ENCODE measurements at regions not wholly inside any gene's neighbourhood (a gene's known extent, or its start where the extent isn't known, plus 50 kb on each side); places are given as distances from the start of the nearest gene placed in this dataset.
A peak's percentile ranks its signal among the peaks of the same experiment; 100 is the strongest.

DNA sequence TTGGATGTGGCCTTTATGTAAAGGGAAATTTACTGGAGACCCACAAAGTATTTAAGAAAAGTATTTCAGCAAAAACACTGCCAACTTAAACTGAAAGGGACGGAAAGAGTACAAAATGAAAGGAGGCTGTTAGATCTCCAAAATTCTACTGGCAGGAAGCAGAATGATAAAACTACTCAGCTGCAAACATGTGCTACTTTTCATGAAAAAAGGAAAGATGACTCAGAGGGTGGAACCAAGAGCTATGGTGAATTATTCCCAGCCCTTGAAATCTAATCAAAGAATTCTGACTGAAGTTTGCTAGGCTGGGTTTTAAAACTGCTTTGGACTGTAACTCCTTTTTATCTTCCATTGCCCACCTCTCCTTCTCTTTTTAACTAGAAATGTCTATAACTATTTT lies 58.6 kb upstream of the ZBED3 start:
- no peak for DNase-seq (ENCODE audit: low spot score)
- in situ Hi-C loops (cut with MboI; ENCODE audit: low pct_unique_long_range_greater_than_20kb, low sequenced_read_pairs, unreplicated experiment) = no loop called here
- TF ChIP-seq, protein P1, sequence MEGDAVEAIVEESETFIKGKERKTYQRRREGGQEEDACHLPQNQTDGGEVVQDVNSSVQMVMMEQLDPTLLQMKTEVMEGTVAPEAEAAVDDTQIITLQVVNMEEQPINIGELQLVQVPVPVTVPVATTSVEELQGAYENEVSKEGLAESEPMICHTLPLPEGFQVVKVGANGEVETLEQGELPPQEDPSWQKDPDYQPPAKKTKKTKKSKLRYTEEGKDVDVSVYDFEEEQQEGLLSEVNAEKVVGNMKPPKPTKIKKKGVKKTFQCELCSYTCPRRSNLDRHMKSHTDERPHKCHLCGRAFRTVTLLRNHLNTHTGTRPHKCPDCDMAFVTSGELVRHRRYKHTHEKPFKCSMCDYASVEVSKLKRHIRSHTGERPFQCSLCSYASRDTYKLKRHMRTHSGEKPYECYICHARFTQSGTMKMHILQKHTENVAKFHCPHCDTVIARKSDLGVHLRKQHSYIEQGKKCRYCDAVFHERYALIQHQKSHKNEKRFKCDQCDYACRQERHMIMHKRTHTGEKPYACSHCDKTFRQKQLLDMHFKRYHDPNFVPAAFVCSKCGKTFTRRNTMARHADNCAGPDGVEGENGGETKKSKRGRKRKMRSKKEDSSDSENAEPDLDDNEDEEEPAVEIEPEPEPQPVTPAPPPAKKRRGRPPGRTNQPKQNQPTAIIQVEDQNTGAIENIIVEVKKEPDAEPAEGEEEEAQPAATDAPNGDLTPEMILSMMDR (IDR thresholded peaks at IDR 0.05; ENCODE audit: extremely low read depth, insufficient read depth, missing control alignments) = no peak

DNA sequence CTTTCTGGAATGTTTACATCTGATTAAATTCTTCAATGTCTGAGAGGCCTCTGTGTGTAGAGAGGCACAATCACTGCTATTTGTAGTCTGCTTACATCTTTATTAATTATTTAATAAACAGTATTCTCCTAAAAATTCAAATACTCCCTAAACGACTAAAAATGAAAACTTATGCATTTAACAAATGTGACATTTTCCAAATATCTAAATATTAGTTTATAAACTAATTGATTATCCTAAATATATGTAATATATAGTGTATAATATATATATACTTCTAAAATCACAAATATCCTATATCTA lies 57.7 kb upstream of the ZBED3 start:
- TF ChIP-seq, protein P1 (IDR thresholded peaks at IDR 0.05; ENCODE audit: extremely low read depth, insufficient read depth, missing control alignments) = no peak
- DNase-seq (ENCODE audit: low spot score) = no peak
- in situ Hi-C loops (cut with MboI; ENCODE audit: low pct_unique_long_range_greater_than_20kb, low sequenced_read_pairs, unreplicated experiment) = no loop called here

DNA sequence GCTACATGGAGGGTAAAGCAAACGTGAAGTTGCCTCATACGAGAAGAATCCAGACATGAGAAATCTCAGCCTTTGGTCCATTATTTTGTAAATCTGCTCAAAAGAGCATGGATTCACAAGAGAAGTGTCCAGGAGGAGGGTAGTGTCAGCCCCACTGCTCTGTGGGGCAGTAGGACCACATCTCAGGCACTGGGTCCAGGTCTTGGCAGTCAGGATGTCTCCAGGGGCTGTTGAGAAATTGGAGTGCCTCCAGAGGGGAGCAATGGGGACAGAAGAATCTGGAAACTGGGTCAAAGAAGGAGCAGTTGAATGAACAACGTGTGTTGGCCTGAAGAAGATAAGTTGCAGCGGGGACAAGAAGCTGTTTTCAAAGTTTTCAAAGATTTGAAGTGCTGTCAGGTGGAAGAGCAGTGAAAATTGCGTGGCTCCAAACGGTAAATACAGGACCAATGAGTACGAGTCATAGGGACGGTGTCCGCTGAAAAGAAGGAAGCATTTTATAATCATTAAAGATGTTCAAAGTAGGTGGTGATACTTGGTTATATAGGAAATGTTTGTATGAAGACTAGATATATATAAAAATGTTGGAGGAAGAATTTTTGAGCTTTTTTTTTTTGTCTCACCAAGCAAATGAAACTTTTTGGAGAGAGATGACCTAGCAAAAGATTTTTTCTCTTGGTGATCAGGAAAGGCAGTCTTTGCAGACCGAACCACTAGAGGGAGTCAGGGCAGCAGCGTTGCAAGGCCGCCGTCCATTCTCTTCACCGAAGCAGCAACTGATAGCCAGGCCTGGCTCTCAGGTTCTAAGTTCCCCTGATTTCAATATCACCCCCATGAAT lies 57.1 kb upstream of the ZBED3 start:
- in situ Hi-C loops (cut with MboI; ENCODE audit: low pct_unique_long_range_greater_than_20kb, low sequenced_read_pairs, unreplicated experiment) = no loop called here
- TF ChIP-seq, protein P1 (IDR thresholded peaks at IDR 0.05; ENCODE audit: extremely low read depth, insufficient read depth, missing control alignments) = peak; percentile 94
- peak; percentile 53 for DNase-seq (ENCODE audit: low spot score)

DNA sequence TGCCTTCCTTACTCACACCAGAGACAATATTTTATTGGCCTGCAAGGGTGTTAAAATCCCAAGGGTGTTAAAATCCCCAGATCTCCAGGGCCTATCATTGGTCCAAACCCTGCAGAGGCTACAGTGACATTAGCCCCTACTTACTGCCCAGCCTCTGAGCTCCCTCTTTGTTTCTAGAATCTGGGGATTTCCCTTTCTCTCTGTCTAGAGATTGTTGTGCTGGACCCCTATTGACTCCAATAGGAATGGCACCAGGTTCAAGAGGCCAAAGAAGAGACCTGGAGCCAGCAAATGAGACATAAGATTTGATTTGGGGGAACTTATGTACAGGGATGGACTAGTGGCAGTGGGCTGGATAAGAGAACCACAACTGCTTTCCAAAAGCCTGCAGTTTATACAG lies 53.3 kb upstream of the ZBED3 start:
- DNase-seq (ENCODE audit: low spot score) = no peak
- in situ Hi-C loops (cut with MboI; ENCODE audit: low pct_unique_long_range_greater_than_20kb, low sequenced_read_pairs, unreplicated experiment) = no loop called here

DNA sequence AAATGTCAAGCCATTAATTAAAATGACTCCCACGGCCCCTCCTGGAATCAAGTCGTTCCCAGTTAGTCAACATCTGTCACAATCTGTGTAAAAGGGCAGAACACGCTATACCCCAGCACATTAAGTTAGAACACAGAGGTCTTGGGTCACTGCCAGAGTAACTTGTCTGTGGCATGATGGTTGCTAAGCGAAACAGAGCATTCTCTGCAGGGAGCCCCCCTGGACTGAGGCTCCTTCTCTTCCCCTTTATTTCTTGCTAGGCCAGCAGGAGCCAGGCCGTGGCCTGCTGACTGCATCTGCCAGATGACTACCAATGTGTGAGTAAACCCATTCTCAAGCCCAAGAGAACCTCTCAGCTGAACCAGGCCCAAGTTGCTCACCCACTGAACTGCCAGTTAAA lies 51.9 kb upstream of the ZBED3 start:
- in situ Hi-C loops (cut with MboI; ENCODE audit: low pct_unique_long_range_greater_than_20kb, low sequenced_read_pairs, unreplicated experiment) = no loop called here
- TF ChIP-seq, protein P1 (IDR thresholded peaks at IDR 0.05; ENCODE audit: extremely low read depth, insufficient read depth, missing control alignments) = no peak
- DNase-seq (ENCODE audit: low spot score) = no peak

More for the DNA sequence above, 53.3 kb upstream of the ZBED3 start:
- TF ChIP-seq, protein P1 (IDR thresholded peaks at IDR 0.05; ENCODE audit: extremely low read depth, insufficient read depth, missing control alignments) = no peak
